GM19025 (cell line): ENCODE measurements at regions not wholly inside any gene's neighbourhood (a gene's known extent, or its start where the extent isn't known, plus 50 kb on each side); places are given as distances from the start of the nearest gene placed in this dataset.

ENCODE experiments used
- ATAC-seq: cut with Tn5 transposase; IDR thresholded peaks from one replicate; pipeline ENCODE4 v1.9.1; 2021; ENCODE audit warnings: mild to moderate bottlenecking, low read depth, moderate library complexity; ENCODE audit not compliant: unreplicated experiment

GRCh38 chr6:129920103-129920798, 59.1 kb upstream of the TMEM244 start:
- no peak for ATAC-seq

GRCh38 chr6:129911732-129912131, 50.6 kb upstream of the TMEM244 start:
- ATAC-seq = no peak
